GM18907 (cell line): ENCODE measurements at regions not wholly inside any gene's neighbourhood (a gene's known extent, or its start where the extent isn't known, plus 50 kb on each side); places are given as distances from the start of the nearest gene placed in this dataset.
A peak's percentile ranks its signal among the peaks of the same experiment; 100 is the strongest.
"Not testable (repeated sequence)": the region's sequence is repeated elsewhere in the genome, so short reads cannot be mapped to it uniquely, and the experiment has no call there.

Source experiments
- ATAC-seq: cut with Tn5 transposase; IDR thresholded peaks from one replicate; pipeline ENCODE4 v1.9.1; 2021; ENCODE audit warnings: mild to moderate bottlenecking, moderate library complexity; ENCODE audit not compliant: unreplicated experiment

GRCh38 chr3:40695848-40696247 is 171.1 kb downstream of the ZNF621 start:
- no peak for ATAC-seq

- ATAC-seq = not testable (repeated sequence)
These were observed 173.9 kb downstream of the ZNF621 start for GRCh38 chr3:40698611-40699010.

GRCh38 chr3:40701016-40701588 is 176.3 kb downstream of the ZNF621 start:
- no peak for ATAC-seq

GRCh38 chr3:40704224-40704623 is 179.5 kb downstream of the ZNF621 start:
- ATAC-seq = no peak

- ATAC-seq = no peak
These were observed 180.9 kb downstream of the ZNF621 start for GRCh38 chr3:40705663-40706062.

- no peak for ATAC-seq
These were observed 188.5 kb downstream of the ZNF621 start for GRCh38 chr3:40713306-40713705.

GRCh38 chr3:40713795-40714194 is 189.0 kb downstream of the ZNF621 start:
- no peak for ATAC-seq

- no peak for ATAC-seq
These were observed 190.1 kb downstream of the ZNF621 start for GRCh38 chr3:40714771-40715345.

- no peak for ATAC-seq
These were observed 190.8 kb downstream of the ZNF621 start for GRCh38 chr3:40715551-40715950.

GRCh38 chr3:40717471-40717870 is 192.7 kb downstream of the ZNF621 start:
- ATAC-seq = no peak

- peak; percentile 29 for ATAC-seq
These were observed 193.4 kb downstream of the ZNF621 start for GRCh38 chr3:40718209-40718608.

GRCh38 chr3:40718681-40719080 is 193.9 kb downstream of the ZNF621 start:
- peak; percentile 91 for ATAC-seq

GRCh38 chr3:40719660-40720287 is 195.0 kb downstream of the ZNF621 start:
- no peak for ATAC-seq

- no peak for ATAC-seq
These were observed 195.6 kb downstream of the ZNF621 start for GRCh38 chr3:40720341-40720740.

- ATAC-seq = no peak
These were observed 196.1 kb downstream of the ZNF621 start for GRCh38 chr3:40720863-40721262.

- ATAC-seq = no peak
These were observed 198.4 kb downstream of the ZNF621 start for GRCh38 chr3:40723083-40723660.

- no peak for ATAC-seq
These were observed 200.3 kb downstream of the ZNF621 start for GRCh38 chr3:40725031-40725430.

- no peak for ATAC-seq
These were observed 206.7 kb downstream of the ZNF621 start for GRCh38 chr3:40731445-40731844.

- no peak for ATAC-seq
These were observed 212.2 kb downstream of the ZNF621 start for GRCh38 chr3:40736943-40737342.

GRCh38 chr3:40737343-40737742 is 212.6 kb downstream of the ZNF621 start:
- ATAC-seq = no peak

GRCh38 chr3:40739971-40740370 is 215.2 kb downstream of the ZNF621 start:
- ATAC-seq = no peak

GRCh38 chr3:40741729-40742128 is 217.0 kb downstream of the ZNF621 start:
- ATAC-seq = no peak
